MCF 10A (cell line): ENCODE measurements at regions not wholly inside any gene's neighbourhood (a gene's known extent, or its start where the extent isn't known, plus 50 kb on each side); places are given as distances from the start of the nearest gene placed in this dataset.

Source experiments
- BruUV-seq: library from RNA; stranded (reverse); fragments of 400-500 nt; replicated peaks from 2 replicates; lab custom pipeline; 2021; lab: Mats Ljungman, UMichigan
- CTCF ChIA-PET: fragments of 300-600 bp; sonication (Branson Sonifier 250); formaldehyde crosslinking; extraction: SDS; loops from one replicate; lab custom pipeline; 2021; ENCODE audit warnings: antibody characterized with exemption, inconsistent platforms; lab: Yijun Ruan, JAX
- POLR2A ChIA-PET: fragments of 300-600, 350-650 bp; sonication (Branson Sonifier 250); formaldehyde crosslinking; extraction: SDS; loops from one replicate; lab custom pipeline; 2020; ENCODE audit warnings: antibody characterized with exemption, inconsistent platforms; lab: Yijun Ruan, JAX
- DNase-seq: peaks from one replicate; pipeline ENCODE4 v3.0.0-alpha.2; 2018; ENCODE audit not compliant: unreplicated experiment
- H3K27ac Mint-ChIP-seq: one replicate; pipeline ENCODE4 v1.8.0; 2022; ENCODE audit warnings: mild to moderate bottlenecking, low read depth, mixed read lengths; ENCODE audit not compliant: unreplicated experiment
- H3K27me3 Mint-ChIP-seq: one replicate; pipeline ENCODE4 v1.8.0; 2022; ENCODE audit warnings: mixed read lengths; ENCODE audit not compliant: insufficient read depth, unreplicated experiment
- H3K36me3 Mint-ChIP-seq: one replicate; pipeline ENCODE4 v1.8.0; 2022; ENCODE audit warnings: mild to moderate bottlenecking, moderate library complexity, mixed read lengths; ENCODE audit not compliant: insufficient read depth, unreplicated experiment
- H3K4me1 Mint-ChIP-seq: one replicate; pipeline ENCODE4 v1.8.0; 2022; ENCODE audit warnings: mixed read lengths; ENCODE audit not compliant: insufficient read depth, unreplicated experiment
- H3K4me3 Mint-ChIP-seq: one replicate; pipeline ENCODE4 v1.8.0; 2022; ENCODE audit warnings: mild to moderate bottlenecking, moderate library complexity, mixed read lengths; ENCODE audit not compliant: unreplicated experiment
- H3K9me3 Mint-ChIP-seq: one replicate; pipeline ENCODE4 v1.8.0; 2022; ENCODE audit warnings: mixed read lengths; ENCODE audit not compliant: unreplicated experiment
- intact Hi-C: fragments of 100-400 bp; cut with micrococcal nuclease; formaldehyde crosslinking; loops from 2 replicates; pipeline ENCODE4 v1.14.1; 2022
- TF ChIP-seq, protein P1 (sequence below): fragments of 200-600 bp; IDR thresholded peaks from one replicate; pipeline ENCODE4 v1.8.0; 2022; ENCODE audit warnings: antibody characterized with exemption, mild to moderate bottlenecking; ENCODE audit not compliant: unreplicated experiment

GRCh38 chr2:221883976-221884375, 311.9 kb upstream of the EPHA4 start:
- Mint-ChIP-seq H3K27ac (no peak overlapping the region), H3K9me3 (no peaks in the 10 kb centered on the region), H3K36me3 (no peaks in the 10 kb centered on the region), H3K27me3 (no peaks in the 10 kb centered on the region), H3K4me1 (no peaks in the 10 kb centered on the region), H3K4me3 (no peak overlapping the region)
- CTCF ChIA-PET, result interaction anchor here (0.6 kb wide), 2 partner anchors 27 to 234 kb away, joined by 3 read pairs; no protein-coding TSS in a partner anchor
- POLR2A ChIA-PET, result interaction anchor here (0.7 kb wide), 1 partner anchor 24 kb away, joined by 3 read pairs; no protein-coding TSS in a partner anchor
- intact Hi-C loops, result no loop called here
- DNase-seq, result no peak
- no TSS peak for BruUV-seq
- TF ChIP-seq, protein P1, sequence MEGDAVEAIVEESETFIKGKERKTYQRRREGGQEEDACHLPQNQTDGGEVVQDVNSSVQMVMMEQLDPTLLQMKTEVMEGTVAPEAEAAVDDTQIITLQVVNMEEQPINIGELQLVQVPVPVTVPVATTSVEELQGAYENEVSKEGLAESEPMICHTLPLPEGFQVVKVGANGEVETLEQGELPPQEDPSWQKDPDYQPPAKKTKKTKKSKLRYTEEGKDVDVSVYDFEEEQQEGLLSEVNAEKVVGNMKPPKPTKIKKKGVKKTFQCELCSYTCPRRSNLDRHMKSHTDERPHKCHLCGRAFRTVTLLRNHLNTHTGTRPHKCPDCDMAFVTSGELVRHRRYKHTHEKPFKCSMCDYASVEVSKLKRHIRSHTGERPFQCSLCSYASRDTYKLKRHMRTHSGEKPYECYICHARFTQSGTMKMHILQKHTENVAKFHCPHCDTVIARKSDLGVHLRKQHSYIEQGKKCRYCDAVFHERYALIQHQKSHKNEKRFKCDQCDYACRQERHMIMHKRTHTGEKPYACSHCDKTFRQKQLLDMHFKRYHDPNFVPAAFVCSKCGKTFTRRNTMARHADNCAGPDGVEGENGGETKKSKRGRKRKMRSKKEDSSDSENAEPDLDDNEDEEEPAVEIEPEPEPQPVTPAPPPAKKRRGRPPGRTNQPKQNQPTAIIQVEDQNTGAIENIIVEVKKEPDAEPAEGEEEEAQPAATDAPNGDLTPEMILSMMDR, result no peak

GRCh38 chr2:221876016-221876415, 303.9 kb upstream of the EPHA4 start:
- no TSS peak for BruUV-seq
- ChIA-PET CTCF (interaction anchor here (0.8 kb wide), 1 partner anchor 45 kb away, joined by 3 read pairs; no protein-coding TSS in a partner anchor), POLR2A (no interaction called here)
- Mint-ChIP-seq H3K4me3 (no peak overlapping the region), H3K9me3 (no peaks in the 10 kb centered on the region), H3K27me3 (no peaks in the 10 kb centered on the region), H3K27ac (no peak overlapping the region), H3K36me3 (no peaks in the 10 kb centered on the region), H3K4me1 (no peaks in the 10 kb centered on the region)
- intact Hi-C loops, result no loop called here
- DNase-seq, result peak; percentile 6
- TF ChIP-seq, protein P1, result no peak

DNA sequence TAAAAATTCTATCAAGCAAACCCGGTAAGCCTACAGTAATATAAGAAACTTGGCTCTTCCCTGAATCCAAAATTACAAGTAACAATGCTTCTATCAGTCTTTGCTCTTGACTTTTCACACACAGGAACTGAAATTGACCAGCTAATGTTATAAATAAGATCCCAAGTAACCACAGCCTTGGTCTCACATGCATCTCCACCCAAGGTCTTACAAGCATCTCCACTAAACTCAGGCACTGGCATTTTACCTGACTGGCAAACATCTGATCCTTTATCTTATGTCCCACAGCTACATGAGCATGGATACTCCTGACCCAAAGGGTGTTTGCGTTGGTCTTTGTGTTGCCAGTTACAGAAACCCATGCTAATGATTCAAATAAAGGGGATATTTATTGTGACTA, 302.3 kb upstream of the EPHA4 start:
- H3K27me3 Mint-ChIP-seq, result no peaks in the 10 kb centered on the region
- intact Hi-C loops, result no loop called here
- H3K9me3 Mint-ChIP-seq, result no peaks in the 10 kb centered on the region
- H3K27ac Mint-ChIP-seq, result no peak overlapping the region
- H3K36me3 Mint-ChIP-seq, result no peaks in the 10 kb centered on the region
- H3K4me1 Mint-ChIP-seq, result no peaks in the 10 kb centered on the region
- POLR2A ChIA-PET, result no interaction called here
- no peak for DNase-seq
- CTCF ChIA-PET, result interaction anchor here (0.5 kb wide), 1 partner anchor 62 kb away, joined by 3 read pairs; no protein-coding TSS in a partner anchor
- TF ChIP-seq, protein P1, result no peak
- H3K4me3 Mint-ChIP-seq, result no peak overlapping the region
- BruUV-seq, result no TSS peak

DNA sequence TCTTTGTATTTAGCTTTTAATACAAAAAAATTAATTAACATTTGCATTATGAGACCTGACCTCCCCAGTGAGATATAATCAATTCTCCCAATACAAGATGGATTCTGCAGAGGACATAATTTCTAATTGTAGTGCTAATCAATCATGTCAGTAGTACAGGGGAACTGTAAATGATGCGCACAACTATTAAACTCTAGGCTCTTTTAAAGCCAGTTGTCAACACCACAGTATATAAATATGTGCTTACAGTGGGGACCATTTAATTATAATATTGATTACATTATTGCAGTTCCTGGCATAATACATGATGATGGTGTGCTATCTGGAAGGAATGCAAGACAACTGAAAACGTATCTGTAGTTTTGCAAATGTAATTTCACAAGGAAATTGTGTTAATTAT, 285.6 kb upstream of the EPHA4 start:
- POLR2A ChIA-PET, result no interaction called here
- CTCF ChIA-PET, result interaction anchor here (0.8 kb wide), 1 partner anchor 26 kb away, joined by 3 read pairs; no protein-coding TSS in a partner anchor
- no peak for DNase-seq
- Mint-ChIP-seq H3K9me3 (no peaks in the 10 kb centered on the region), H3K27me3 (no peaks in the 10 kb centered on the region), H3K4me3 (no peak overlapping the region), H3K4me1 (no peaks in the 10 kb centered on the region), H3K27ac (no peak overlapping the region), H3K36me3 (no peaks in the 10 kb centered on the region)
- no TSS peak for BruUV-seq
- intact Hi-C loops, result no loop called here
- TF ChIP-seq, protein P1, result no peak
